ENCODE measurements at regions not wholly inside any gene's neighbourhood (a gene's known extent, or its start where the extent isn't known, plus 50 kb on each side); places are given as distances from the start of the nearest gene placed in this dataset.

DNA sequence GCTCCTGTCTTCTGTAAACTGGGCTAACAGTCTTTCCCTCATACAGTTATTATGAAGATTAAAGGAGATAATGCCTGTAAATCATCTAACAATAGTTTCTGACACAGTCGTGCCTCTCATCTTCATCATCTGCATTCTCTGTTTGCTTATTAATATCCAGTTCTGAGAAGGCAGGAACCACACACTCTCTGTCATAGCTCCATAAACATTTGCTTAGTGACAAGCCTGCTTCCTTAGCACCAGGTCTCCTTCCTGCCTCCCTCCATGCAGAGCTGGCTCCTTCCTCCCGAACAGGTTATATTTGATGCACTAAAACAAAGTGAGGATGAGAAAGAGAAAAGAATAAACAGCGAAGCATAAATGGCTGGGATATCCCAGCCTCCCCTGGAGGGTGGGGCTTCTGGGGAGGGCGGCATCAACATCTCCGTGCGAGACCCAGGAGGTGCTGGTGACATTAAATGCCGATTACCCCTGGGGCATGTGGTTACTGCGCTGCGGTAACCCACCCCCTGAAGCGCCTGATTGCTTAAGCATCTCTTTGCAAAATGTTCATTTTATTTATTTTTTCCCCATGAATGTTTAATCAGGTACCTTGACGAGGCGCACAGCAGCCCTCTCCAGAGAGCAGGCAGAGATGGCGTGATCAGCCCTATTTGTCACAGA, 404.9 kb downstream of the NXPE2 start:
- ATAC-seq, result no peak

DNA sequence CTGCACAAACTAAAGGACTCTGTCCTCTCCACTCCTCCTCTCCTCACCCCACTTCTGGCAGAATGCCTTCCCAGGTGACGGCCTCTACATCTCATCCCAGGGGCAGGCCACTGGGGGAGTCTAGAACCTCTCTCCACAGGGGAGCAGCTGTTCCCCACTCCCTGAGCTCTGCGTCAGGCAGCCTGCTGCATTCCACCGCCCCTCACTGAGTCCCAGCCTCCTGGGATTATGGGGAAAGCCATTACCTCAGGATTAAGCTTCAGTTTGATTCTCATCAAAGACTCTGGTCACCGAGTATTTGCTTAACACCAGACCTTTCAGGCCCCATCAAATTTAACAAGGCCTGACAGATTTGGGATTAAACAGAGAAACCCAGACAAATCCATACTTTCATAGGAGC, 405.9 kb downstream of the NXPE2 start:
- no peak for ATAC-seq

DNA sequence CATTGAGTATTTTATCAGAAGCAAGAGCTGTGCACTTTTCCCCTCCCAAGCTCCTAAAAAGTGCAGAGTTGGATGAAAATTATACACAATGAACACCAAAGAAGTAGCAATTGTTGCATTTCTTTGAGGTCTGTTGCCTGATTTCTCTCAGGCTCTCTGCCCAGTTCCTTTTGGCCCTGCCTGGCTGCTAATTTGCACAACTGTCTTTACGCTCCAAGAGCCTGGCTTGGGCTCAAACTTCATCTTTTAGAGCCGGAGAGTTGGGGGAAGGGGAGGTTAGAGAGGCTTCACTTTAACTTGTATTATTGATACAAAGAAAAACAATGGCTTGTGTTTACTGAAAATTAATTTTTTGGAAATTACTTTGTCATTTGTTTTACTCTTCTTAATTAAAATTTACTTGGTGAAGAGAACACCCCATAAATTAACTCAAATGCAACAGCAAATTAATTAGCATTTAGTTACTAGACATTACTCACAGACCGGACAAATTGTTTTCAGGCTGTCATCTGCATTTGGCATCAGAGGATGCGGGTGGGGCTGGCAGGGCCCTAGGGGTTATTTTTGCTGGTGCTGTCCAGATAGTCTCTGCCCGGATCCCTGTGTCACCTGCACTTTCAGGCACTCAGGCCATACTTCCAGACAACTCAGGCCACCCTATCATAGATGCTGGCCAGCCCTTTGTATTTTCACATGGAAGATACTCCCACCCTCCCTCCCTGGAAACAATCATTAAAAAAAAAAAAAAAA, 407.3 kb downstream of the NXPE2 start:
- ATAC-seq, result no peak

DNA sequence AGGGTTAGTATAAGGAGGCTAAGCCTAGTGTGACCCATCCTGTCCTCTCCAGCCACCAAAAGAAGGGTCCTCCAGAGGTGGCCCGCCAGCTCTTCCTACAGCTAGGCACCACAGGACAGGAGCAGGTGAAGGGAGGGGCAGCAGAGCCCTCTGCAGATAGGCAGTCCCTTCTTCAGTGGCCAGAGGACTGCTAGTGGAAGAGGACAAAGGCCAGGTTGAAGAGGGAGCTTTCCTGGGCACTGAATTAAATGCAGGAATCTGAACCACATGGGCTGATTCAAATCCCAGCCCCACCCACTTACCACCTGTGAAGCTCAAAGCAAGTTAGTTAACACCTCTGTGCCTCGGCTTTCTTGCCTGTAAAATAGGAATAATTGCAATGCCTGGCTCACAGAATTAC, 409.5 kb downstream of the NXPE2 start:
- no peak for ATAC-seq

DNA sequence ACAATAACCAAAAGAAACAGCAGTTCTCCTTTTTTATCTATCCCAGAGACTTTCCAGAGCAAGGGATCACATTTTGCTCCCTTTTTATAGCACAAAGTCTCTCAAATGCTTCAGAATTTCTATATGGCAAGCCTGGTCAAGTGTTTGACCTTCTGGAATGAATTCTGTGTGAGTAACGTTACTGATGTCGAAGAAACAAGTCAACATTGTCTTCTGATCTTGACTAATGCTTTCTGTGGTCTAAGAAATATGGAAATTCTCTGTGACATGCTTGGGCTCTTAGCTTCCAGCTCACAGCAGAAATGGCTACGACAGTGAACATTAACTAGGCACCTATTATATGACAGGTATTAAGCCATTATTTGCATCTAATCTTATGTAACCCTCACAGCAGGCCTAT, 411.7 kb downstream of the CADM1 start:
- no peak for ATAC-seq

DNA sequence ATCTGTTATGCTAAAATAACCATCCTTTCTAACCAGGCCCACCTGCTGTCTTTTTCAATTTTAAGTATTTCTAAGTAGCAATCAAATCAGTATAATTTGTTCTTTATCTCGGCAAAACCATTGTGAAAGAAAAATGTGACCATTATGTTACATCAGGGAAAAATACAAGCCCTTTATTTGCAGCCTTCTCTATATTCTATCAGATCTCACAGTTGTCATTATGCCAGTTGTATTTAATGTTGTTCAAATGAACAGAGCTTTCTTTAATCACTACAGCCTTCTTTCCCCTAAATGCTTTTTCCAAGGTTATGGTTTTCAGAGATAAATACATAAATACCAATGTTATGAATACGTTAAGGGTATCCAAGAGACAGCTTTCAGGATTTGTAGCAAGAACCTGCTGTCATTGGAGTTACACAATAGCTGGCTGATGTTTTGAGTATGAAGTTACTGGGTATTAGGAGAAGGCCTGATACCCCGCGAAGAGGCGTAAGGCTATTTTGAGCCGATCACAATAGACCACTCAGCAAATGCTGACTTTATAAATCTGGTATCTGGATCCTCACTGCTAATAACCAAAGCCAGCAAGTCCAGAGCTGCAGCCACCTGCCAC, 406.3 kb downstream of the CADM1 start:
- no peak for ATAC-seq

DNA sequence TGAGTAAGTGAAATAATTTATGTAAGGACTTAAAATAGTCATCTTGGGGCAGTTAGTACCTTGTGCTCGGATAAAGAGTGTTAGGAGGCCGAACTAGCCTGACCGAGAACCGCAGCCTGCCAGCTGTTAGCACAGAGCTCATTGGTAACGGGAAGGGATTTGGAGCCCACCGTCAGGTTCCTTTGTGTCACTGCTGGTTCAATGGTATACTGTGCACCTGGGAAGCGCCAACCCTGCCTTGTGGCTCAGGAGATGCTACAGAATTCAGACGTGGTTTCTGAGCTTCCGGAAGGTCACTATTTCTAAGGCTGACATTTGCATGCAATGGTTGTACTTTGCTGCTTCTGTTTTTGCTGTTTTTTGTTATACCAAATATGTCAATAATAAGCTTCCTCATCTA, 403.5 kb downstream of the CADM1 start:
- no peak for ATAC-seq

DNA sequence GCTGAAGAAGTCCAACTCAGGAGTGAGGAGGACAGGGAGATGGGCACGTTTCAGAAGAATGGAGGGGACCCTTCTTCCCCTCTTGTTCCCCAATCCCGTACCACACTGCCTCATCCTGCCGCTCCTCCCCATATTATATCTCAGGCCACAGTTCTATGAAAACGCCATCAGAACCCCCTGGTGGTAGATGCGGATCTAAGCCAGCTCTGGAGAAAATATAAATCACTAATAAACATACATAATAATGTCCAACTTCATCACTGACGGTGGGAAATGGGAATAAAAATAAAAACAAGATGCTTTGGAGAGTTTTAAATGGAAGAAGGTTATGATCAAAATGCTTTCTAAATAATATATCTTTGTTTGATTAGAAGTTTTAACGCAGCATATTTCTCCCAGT, 400.3 kb downstream of the CADM1 start:
- ATAC-seq, result no peak

DNA sequence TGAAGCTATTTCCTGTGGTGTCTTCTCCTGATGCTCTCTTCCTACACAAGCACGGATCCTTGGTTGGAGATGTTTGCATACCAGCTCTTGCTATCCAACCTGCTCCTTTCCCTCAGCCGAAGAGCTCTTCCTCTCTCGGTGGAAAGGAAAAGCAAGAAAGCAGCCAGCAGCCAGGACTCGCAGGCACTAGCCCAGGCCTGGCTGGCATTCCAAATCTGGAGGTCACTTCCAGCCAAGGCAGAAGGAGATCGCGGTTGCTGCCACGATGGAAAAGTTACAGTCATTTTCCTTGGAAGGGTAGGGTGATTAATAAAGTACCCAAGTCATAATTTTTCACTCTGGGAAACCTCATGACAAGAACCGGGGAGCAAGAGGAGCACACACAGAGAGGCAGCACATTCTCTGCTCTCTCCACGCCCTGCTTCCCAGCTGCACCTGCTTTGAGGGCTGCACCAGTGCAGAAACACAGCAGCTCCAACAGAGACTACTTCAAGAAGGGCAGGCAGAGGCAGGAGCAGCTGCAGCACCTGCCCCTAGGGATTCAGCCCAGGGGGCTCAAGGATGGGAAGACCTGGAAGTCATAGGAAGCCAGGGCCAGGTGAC, 399.3 kb downstream of the CADM1 start:
- no peak for ATAC-seq

DNA sequence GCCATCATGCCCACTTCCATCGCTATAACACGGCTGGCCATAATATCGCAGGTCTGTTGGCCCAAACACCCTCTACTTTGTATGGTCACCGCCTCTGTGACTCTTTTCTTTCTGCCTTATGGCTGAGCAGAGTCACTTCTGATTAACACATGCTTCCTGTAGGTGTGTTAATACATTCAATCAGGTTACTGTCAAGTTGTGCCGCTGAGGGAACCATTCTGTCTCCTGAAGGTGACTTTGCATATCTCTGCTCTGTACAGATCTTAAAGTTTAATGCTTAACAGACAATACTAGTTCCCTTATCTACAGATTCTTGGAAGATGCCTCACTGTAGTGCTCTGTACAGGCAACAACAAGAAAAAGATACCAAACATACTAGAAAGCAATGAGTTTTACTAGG, 393.1 kb downstream of the CADM1 start:
- ATAC-seq, result no peak

DNA sequence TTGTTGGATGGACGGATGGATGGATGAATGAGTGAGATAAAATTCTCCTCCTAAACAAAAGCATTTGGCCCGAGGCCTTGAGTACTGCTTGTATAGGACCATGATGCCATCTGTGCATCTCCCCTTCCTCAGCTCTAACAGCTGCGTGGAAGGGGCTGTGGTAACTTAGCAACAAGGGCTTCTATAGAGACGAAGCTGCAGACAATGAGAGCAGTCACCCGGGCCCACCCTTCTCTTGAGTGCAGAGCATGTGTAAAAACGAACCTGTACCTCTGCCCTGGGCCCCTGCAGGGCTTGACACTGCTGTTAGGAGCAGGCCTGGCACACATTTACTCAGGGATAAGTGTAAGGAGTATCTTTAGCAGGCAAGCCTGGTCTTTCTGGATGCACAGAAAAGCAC, 391.5 kb downstream of the CADM1 start:
- no peak for ATAC-seq

DNA sequence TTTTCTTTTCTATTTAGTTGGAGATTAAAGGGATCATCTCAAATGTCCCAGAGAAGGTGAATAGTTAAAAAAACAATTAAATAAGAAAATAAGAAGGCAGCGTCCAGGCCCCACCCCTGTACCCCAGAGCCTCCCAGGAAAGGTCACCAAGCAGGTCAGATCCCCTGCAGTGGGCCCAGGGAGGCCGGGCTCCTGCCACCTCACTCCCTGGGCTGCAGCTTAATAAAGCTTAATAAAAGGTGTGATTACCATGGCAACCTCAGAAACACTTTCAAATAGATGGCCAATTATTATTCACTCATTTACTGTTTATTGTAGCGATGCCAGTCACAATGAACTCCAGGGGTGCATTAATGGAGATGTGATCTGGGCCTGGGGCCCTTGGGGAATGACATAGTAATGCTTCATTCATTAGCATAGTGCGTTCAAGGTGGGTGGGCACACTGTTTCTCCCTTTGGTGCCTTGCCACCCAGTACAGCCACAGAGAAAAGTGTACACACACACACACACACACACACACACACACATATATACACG, 386.2 kb downstream of the CADM1 start:
- no peak for ATAC-seq

DNA sequence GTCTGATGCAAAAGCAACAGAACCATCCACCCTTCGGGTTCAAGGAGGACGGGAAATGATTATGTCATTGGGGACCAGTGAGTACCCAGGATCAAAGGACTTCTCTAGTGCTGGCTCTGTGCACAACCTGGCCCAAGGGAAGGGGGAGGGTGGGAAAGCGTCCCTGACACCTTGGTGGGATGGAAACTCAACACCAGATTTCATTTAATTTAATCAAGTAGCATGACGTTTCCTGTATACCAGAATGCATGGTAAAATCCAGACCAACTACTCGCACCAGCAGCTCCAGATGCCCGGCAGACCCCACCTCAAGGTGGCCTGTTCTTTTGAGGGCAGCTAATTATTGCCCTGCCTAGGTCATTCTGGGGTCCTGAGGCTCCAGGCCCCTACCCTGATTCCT, 385.1 kb downstream of the CADM1 start:
- no peak for ATAC-seq
